GM21529 (cell line): ENCODE measurements at regions not wholly inside any gene's neighbourhood (a gene's known extent, or its start where the extent isn't known, plus 50 kb on each side); places are given as distances from the start of the nearest gene placed in this dataset.
"Not testable (repeated sequence)": the region's sequence is repeated elsewhere in the genome, so short reads cannot be mapped to it uniquely, and the experiment has no call there.

Experiments
- ATAC-seq: cut with Tn5 transposase; IDR thresholded peaks from one replicate; pipeline ENCODE4 v1.9.1; 2021; ENCODE audit not compliant: unreplicated experiment

GRCh38 chr13:56530096-56530495 lies 610.6 kb upstream of the PRR20A start:
- ATAC-seq, result no peak

GRCh38 chr13:56547921-56548320 lies 592.8 kb upstream of the PRR20A start:
- ATAC-seq, result not testable (repeated sequence)

- no peak for ATAC-seq
These were observed 581.9 kb upstream of the PRR20A start for GRCh38 chr13:56558698-56559320.

DNA sequence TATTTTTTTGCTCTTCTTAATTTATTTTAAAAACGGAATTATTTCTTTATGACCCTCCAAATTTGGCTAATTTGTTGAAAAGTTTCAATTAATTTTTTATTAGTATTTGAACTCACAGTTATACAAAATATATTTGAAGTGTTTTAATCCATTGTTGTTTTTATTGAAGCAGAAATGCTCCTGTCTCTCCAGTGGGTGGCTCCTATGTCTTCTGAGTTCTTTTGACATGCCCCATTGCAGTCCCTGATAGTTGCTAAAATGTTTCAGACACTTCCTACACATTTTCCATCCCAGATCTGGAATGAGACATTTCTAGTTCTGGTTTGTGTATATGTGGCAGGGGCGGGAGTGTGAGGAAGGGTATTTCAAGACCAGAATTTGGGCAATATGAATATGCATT lies 579.4 kb upstream of the PRR20A start:
- no peak for ATAC-seq

DNA sequence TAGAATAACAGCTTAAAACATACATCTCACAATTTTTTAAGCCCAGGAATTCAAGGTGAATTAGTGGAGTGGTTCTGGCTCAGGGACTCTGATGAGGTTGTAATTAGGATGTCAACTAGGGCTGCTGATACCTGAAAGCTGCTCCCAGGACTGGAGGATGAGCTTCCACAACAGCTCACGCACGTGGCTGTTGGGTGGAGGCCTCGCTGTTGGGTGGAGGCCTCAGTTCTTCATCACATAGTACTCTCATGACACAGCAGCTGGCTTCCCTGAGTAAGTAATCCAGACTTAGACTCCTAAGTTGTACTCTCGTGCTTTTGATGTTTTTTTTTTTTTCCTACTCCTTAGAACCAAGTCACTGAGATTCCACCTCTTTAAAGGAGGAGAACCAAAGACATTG lies 577.1 kb upstream of the PRR20A start:
- ATAC-seq, result no peak

DNA sequence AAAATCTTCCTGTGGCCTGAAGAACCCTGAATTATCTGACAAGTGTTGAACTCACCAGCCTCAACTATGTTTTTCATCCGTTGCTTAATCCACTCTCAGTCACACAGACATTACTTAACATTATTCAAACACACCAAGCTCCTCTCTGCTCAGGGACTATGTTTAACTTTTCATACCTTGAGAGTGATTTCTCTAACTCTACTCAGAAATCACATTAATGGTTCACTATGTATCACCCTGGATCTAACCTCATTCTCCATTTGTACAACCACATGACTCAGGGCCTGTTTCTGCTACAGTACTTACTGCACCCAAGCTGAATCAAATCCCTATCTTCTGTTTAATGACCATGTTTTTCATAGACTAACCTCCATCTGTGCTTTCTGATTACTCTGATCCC lies 553.7 kb upstream of the PRR20A start:
- no peak for ATAC-seq

GRCh38 chr13:56615572-56615971 lies 525.1 kb upstream of the PRR20A start:
- no peak for ATAC-seq

- no peak for ATAC-seq
These were observed 517.9 kb upstream of the PRR20A start for GRCh38 chr13:56622840-56623239.

DNA sequence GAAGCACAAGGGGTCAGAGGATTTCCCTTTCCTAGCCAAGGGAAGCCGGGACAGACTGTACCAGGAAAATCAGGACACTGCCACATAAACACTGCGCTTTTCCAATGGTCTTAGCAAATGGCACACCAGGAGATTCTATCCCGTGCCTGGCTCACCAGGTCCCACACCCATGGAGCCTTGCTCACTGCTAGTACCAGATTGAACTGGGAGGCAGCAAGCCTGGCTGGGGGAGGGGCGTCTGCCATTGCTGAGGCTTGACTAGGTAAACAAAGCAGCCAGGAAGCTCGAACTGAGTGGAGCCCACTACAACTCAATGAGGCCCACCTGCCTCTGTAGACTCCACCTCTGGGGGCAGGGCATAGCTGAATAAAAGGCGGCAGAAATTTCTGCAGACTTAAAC lies 511.8 kb upstream of the PRR20A start:
- ATAC-seq, result not testable (repeated sequence)

- ATAC-seq, result not testable (repeated sequence)
These were observed 509.7 kb upstream of the PRR20A start for GRCh38 chr13:56631060-56631459.

GRCh38 chr13:56653043-56653442 lies 487.7 kb upstream of the PRR20A start:
- ATAC-seq, result no peak

GRCh38 chr13:56659041-56659471 lies 481.7 kb upstream of the PRR20A start:
- ATAC-seq, result no peak

DNA sequence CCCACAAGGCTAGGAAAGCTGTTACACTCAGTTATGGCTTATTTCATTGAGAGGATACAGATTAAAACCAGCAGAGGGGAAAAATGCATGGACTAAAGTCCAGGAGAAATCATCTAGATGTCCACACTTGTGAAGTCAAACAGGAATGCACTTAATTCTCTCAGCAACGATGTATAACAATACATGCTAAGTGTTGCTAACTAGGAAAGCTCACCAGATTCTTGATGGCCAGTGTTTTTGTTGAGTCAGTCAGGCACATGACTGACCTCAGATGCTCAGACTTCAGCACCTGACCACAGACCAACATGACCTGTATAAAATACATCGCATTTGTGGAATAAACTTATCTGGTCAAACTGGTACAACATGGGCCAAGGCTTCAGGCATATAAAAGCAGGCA lies 470.2 kb upstream of the PRR20A start:
- no peak for ATAC-seq

DNA sequence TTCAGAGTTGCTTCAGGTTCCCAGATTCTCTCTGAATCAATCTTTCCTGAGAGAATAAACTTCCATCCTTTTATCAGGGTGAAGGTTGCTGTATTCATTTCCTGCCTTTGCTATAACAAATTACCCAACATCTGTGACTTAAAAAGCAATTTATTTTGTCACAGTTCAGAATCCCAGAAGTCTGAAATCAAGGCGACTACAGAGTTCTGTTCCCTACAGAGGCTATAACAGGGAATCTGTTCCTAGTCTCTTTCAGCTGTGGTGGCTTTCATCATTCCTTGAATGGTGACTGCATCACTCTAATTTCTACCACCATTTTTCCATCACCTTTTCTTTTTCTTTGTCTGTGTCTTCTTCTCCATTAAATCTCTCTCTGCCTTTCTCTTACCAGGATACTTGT lies 459.3 kb upstream of the PRR20A start:
- no peak for ATAC-seq

DNA sequence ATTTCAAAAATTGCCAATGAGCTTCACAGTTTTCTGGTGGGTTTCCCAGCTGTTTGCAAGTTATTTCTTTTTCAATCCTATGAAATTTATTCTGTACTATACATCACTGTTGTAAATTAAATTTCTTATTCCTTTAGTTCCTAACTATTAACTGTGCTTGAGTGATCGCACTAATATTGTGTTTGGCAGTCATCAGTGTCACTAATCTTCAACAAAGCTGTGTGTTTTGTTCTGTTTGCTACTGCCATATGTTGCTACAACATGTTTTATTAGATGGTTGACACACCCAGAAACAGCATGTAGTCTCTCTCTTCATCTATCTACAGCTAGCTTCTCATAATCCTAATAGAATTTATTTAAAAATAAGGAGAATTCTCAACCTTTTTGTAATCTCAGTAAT lies 453.6 kb upstream of the PRR20A start:
- no peak for ATAC-seq

DNA sequence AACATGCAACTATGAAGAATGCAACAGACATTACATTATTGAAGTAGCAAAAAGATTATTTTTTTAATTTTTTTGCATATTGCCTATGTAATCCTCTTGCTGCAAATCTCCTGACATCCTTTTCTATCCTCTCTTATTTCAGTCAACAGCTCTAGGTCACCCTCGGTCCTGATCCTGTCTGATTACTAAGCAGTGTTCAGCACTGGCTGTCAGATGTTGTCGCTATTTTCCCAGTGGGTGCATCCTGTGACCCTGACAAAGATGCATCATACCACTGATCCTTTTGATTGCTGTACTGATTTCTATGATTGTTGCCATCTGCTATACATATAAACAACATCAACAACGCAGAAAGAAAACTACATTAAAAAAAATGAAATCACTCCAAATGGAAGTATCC lies 443.7 kb upstream of the PRR20A start:
- ATAC-seq, result no peak

GRCh38 chr13:56700324-56700723 lies 440.4 kb upstream of the PRR20A start:
- ATAC-seq, result no peak

GRCh38 chr13:56706485-56706884 lies 434.2 kb upstream of the PRR20A start:
- no peak for ATAC-seq

DNA sequence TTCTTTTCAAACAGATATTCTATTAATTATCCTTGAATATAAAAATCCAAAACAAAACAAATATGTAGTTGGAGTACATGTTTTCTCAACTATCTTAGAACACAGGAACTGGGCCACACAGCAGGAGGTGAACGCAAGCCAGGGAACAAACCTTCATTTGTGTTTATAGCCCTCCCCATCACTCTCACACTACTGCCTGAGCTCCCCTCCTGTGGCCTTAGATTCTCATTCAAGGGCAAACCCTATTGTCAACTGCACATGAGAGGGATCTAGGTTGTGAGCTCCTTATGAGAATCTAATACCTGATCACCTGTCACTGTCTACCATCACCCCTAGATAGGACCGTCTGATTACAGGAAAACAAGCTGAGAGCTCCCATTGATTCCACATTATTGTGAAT lies 427.1 kb upstream of the PRR20A start:
- no peak for ATAC-seq

DNA sequence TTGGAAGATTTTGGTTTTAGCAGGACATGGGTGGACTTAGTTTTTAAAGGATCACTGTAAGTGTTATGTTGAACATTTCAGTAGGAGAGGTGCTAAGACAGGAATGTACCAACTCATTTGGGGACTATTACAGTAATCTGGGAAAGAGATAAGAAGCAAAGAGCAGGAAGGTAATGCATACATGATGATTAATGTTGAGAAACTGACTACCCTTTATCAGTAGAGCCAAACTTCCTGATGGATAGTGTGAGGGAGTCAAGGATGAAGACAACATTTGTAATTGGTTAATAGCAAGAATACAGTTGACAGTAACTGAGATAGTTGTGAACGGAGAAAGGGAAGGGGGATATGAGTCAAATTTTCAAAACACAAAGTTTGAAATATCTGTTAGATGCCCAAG lies 421.9 kb upstream of the PRR20A start:
- ATAC-seq, result no peak

DNA sequence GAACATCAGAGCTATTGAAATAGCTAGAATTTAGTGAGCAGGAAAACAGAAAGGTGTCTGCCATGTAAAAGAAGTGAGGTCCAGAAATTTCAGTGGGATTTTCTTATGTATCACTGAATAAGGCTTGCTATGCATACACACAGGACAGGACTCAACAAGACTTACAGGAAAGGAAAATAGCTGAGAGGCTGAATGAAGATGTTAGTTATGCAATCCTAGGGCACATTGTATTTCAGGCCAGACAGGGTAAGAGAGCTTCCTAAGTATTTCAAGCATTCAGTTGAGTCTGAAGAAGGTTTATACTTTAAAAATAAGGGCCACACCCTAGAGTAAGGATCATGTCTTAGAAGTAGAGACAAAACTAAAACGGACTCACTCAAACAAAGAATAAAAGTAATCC lies 419.9 kb upstream of the PRR20A start:
- no peak for ATAC-seq

- no peak for ATAC-seq
These were observed 405.2 kb upstream of the PRR20A start for GRCh38 chr13:56735537-56735942.

- no peak for ATAC-seq
These were observed 403.8 kb upstream of the PRR20A start for GRCh38 chr13:56736966-56737365.
